ENCODE measurements at regions not wholly inside any gene's neighbourhood (a gene's known extent, or its start where the extent isn't known, plus 50 kb on each side); places are given as distances from the start of the nearest gene placed in this dataset.

GRCh38 chr6:142605922-142606485 lies 304.2 kb downstream of the ADGRG6 start:
- no peak overlapping the region for H3K4me3 ChIP-seq (ENCODE audit: low read depth in 1 of 2, low read length in 2 of 2)
- H3K27me3 ChIP-seq (ENCODE audit: low read depth, low read length) = no peaks in the 10 kb centered on the region
- H3K36me3 ChIP-seq (ENCODE audit: control insufficient read depth in 1 of 2, insufficient read depth in 2 of 2, low read length in 2 of 2) = no peaks in the 10 kb centered on the region
- no peak overlapping the region for H3K27ac ChIP-seq (ENCODE audit: low read length)
- no peaks in the 10 kb centered on the region for H3K4me1 ChIP-seq (ENCODE audit: control insufficient read depth in 1 of 2, insufficient read depth in 2 of 2, low read length in 2 of 2)
- peaks cover 0 to 3% of the 10 kb centered on the region in 2 donors for H3K9me3 ChIP-seq (ENCODE audit: control insufficient read depth in 1 of 2, low read length in 2 of 2)

GRCh38 chr6:142612956-142613355 lies 311.1 kb downstream of the ADGRG6 start:
- Histone ChIP-seq H3K27ac (ENCODE audit: low read length) (no peak overlapping the region), H3K4me3 (ENCODE audit: low read depth in 1 of 2, low read length in 2 of 2) (no peak overlapping the region), H3K4me1 (ENCODE audit: control insufficient read depth in 1 of 2, insufficient read depth in 2 of 2, low read length in 2 of 2) (no peaks in the 10 kb centered on the region), H3K9me3 (ENCODE audit: control insufficient read depth in 1 of 2, low read length in 2 of 2) (peaks cover 0 to 4% of the 10 kb centered on the region in 2 donors), H3K27me3 (ENCODE audit: low read depth, low read length) (no peaks in the 10 kb centered on the region), H3K36me3 (ENCODE audit: control insufficient read depth in 1 of 2, insufficient read depth in 2 of 2, low read length in 2 of 2) (no peaks in the 10 kb centered on the region)

- H3K4me1 ChIP-seq (ENCODE audit: control insufficient read depth in 1 of 2, insufficient read depth in 2 of 2, low read length in 2 of 2) = no peaks in the 10 kb centered on the region
- H3K9me3 ChIP-seq (ENCODE audit: control insufficient read depth in 1 of 2, low read length in 2 of 2) = peaks cover 0 to 4% of the 10 kb centered on the region in 2 donors
- no peak overlapping the region for H3K4me3 ChIP-seq (ENCODE audit: low read depth in 1 of 2, low read length in 2 of 2)
- no peak overlapping the region for H3K27ac ChIP-seq (ENCODE audit: low read length)
- H3K27me3 ChIP-seq (ENCODE audit: low read depth, low read length) = no peaks in the 10 kb centered on the region
- H3K36me3 ChIP-seq (ENCODE audit: control insufficient read depth in 1 of 2, insufficient read depth in 2 of 2, low read length in 2 of 2) = no peaks in the 10 kb centered on the region
Observed at GRCh38 chr6:142613981-142614380, 312.2 kb downstream of the ADGRG6 start.

GRCh38 chr6:142617158-142617557 lies 315.4 kb downstream of the ADGRG6 start:
- no peak overlapping the region for H3K4me3 ChIP-seq (ENCODE audit: low read depth in 1 of 2, low read length in 2 of 2)
- H3K27me3 ChIP-seq (ENCODE audit: low read depth, low read length) = no peaks in the 10 kb centered on the region
- no peaks in the 10 kb centered on the region for H3K36me3 ChIP-seq (ENCODE audit: control insufficient read depth in 1 of 2, insufficient read depth in 2 of 2, low read length in 2 of 2)
- no peaks in the 10 kb centered on the region for H3K4me1 ChIP-seq (ENCODE audit: control insufficient read depth in 1 of 2, insufficient read depth in 2 of 2, low read length in 2 of 2)
- no peak overlapping the region for H3K27ac ChIP-seq (ENCODE audit: low read length)
- H3K9me3 ChIP-seq (ENCODE audit: control insufficient read depth in 1 of 2, low read length in 2 of 2) = no peaks in the 10 kb centered on the region

GRCh38 chr6:142621822-142622221 lies 320.0 kb downstream of the ADGRG6 start:
- Histone ChIP-seq H3K27ac (ENCODE audit: low read length) (no peak overlapping the region), H3K4me3 (ENCODE audit: low read depth in 1 of 2, low read length in 2 of 2) (no peak overlapping the region), H3K4me1 (ENCODE audit: control insufficient read depth in 1 of 2, insufficient read depth in 2 of 2, low read length in 2 of 2) (no peaks in the 10 kb centered on the region), H3K36me3 (ENCODE audit: control insufficient read depth in 1 of 2, insufficient read depth in 2 of 2, low read length in 2 of 2) (no peaks in the 10 kb centered on the region), H3K9me3 (ENCODE audit: control insufficient read depth in 1 of 2, low read length in 2 of 2) (no peaks in the 10 kb centered on the region), H3K27me3 (ENCODE audit: low read depth, low read length) (no peaks in the 10 kb centered on the region)

- Histone ChIP-seq H3K4me1 (ENCODE audit: control insufficient read depth in 1 of 2, insufficient read depth in 2 of 2, low read length in 2 of 2) (no peaks in the 10 kb centered on the region), H3K36me3 (ENCODE audit: control insufficient read depth in 1 of 2, insufficient read depth in 2 of 2, low read length in 2 of 2) (no peaks in the 10 kb centered on the region), H3K27me3 (ENCODE audit: low read depth, low read length) (no peaks in the 10 kb centered on the region), H3K4me3 (ENCODE audit: low read depth in 1 of 2, low read length in 2 of 2) (no peak overlapping the region), H3K9me3 (ENCODE audit: control insufficient read depth in 1 of 2, low read length in 2 of 2) (no peaks in the 10 kb centered on the region), H3K27ac (ENCODE audit: low read length) (no peak overlapping the region)
Observed at GRCh38 chr6:142624978-142625715, 319.8 kb downstream of the HIVEP2 start.

GRCh38 chr6:142627474-142627873 lies 317.5 kb downstream of the HIVEP2 start:
- no peaks in the 10 kb centered on the region for H3K9me3 ChIP-seq (ENCODE audit: control insufficient read depth in 1 of 2, low read length in 2 of 2)

GRCh38 chr6:142631517-142632385 lies 313.2 kb downstream of the HIVEP2 start:
- H3K27ac ChIP-seq (ENCODE audit: low read length) = no peak overlapping the region
- no peaks in the 10 kb centered on the region for H3K4me1 ChIP-seq (ENCODE audit: control insufficient read depth in 1 of 2, insufficient read depth in 2 of 2, low read length in 2 of 2)
- no peaks in the 10 kb centered on the region for H3K9me3 ChIP-seq (ENCODE audit: control insufficient read depth in 1 of 2, low read length in 2 of 2)
- H3K27me3 ChIP-seq (ENCODE audit: low read depth, low read length) = no peaks in the 10 kb centered on the region
- no peaks in the 10 kb centered on the region for H3K36me3 ChIP-seq (ENCODE audit: control insufficient read depth in 1 of 2, insufficient read depth in 2 of 2, low read length in 2 of 2)
- H3K4me3 ChIP-seq (ENCODE audit: low read depth in 1 of 2, low read length in 2 of 2) = no peak overlapping the region

More at GRCh38 chr6:142627474-142627873, 317.5 kb downstream of the HIVEP2 start:
- Histone ChIP-seq H3K4me1 (ENCODE audit: control insufficient read depth in 1 of 2, insufficient read depth in 2 of 2, low read length in 2 of 2) (no peaks in the 10 kb centered on the region), H3K27me3 (ENCODE audit: low read depth, low read length) (no peaks in the 10 kb centered on the region), H3K27ac (ENCODE audit: low read length) (no peak overlapping the region), H3K36me3 (ENCODE audit: control insufficient read depth in 1 of 2, insufficient read depth in 2 of 2, low read length in 2 of 2) (no peaks in the 10 kb centered on the region), H3K4me3 (ENCODE audit: low read depth in 1 of 2, low read length in 2 of 2) (no peak overlapping the region)

GRCh38 chr6:142633317-142633716 lies 311.7 kb downstream of the HIVEP2 start:
- H3K4me3 ChIP-seq (ENCODE audit: low read depth in 1 of 2, low read length in 2 of 2) = no peak overlapping the region
- H3K27me3 ChIP-seq (ENCODE audit: low read depth, low read length) = no peaks in the 10 kb centered on the region
- H3K36me3 ChIP-seq (ENCODE audit: control insufficient read depth in 1 of 2, insufficient read depth in 2 of 2, low read length in 2 of 2) = no peaks in the 10 kb centered on the region
- no peak overlapping the region for H3K27ac ChIP-seq (ENCODE audit: low read length)
- no peaks in the 10 kb centered on the region for H3K9me3 ChIP-seq (ENCODE audit: control insufficient read depth in 1 of 2, low read length in 2 of 2)
- no peaks in the 10 kb centered on the region for H3K4me1 ChIP-seq (ENCODE audit: control insufficient read depth in 1 of 2, insufficient read depth in 2 of 2, low read length in 2 of 2)

- Histone ChIP-seq H3K27me3 (ENCODE audit: low read depth, low read length) (no peaks in the 10 kb centered on the region), H3K36me3 (ENCODE audit: control insufficient read depth in 1 of 2, insufficient read depth in 2 of 2, low read length in 2 of 2) (no peaks in the 10 kb centered on the region), H3K9me3 (ENCODE audit: control insufficient read depth in 1 of 2, low read length in 2 of 2) (no peaks in the 10 kb centered on the region), H3K27ac (ENCODE audit: low read length) (no peak overlapping the region), H3K4me1 (ENCODE audit: control insufficient read depth in 1 of 2, insufficient read depth in 2 of 2, low read length in 2 of 2) (no peaks in the 10 kb centered on the region), H3K4me3 (ENCODE audit: low read depth in 1 of 2, low read length in 2 of 2) (no peak overlapping the region)
Observed at GRCh38 chr6:142635130-142635529, 309.8 kb downstream of the HIVEP2 start.

GRCh38 chr6:142637624-142638351 lies 307.2 kb downstream of the HIVEP2 start:
- no peaks in the 10 kb centered on the region for H3K36me3 ChIP-seq (ENCODE audit: control insufficient read depth in 1 of 2, insufficient read depth in 2 of 2, low read length in 2 of 2)
- peaks cover 0 to 2% of the 10 kb centered on the region in 2 donors for H3K9me3 ChIP-seq (ENCODE audit: control insufficient read depth in 1 of 2, low read length in 2 of 2)

More at GRCh38 chr6:142637624-142638351, 307.2 kb downstream of the HIVEP2 start:
- Histone ChIP-seq H3K27ac (ENCODE audit: low read length) (no peak overlapping the region), H3K4me3 (ENCODE audit: low read depth in 1 of 2, low read length in 2 of 2) (no peak overlapping the region), H3K27me3 (ENCODE audit: low read depth, low read length) (no peaks in the 10 kb centered on the region), H3K4me1 (ENCODE audit: control insufficient read depth in 1 of 2, insufficient read depth in 2 of 2, low read length in 2 of 2) (no peaks in the 10 kb centered on the region)
